Nephron (organoid): ENCODE measurements at regions not wholly inside any gene's neighbourhood (a gene's known extent, or its start where the extent isn't known, plus 50 kb on each side); places are given as distances from the start of the nearest gene placed in this dataset.

Experiments used
- H3K27ac Mint-ChIP-seq, 3 experiments: 2 replicates each; pipeline ENCODE4 v1.8.0; 2020; ENCODE audit warnings: mixed read lengths in 3 of 3, mild to moderate bottlenecking in 2 of 3, moderate library complexity in 1 of 3
- H3K27me3 Mint-ChIP-seq: 2 replicates; pipeline ENCODE4 v1.8.0; 2021; ENCODE audit warnings: low read depth, mild to moderate bottlenecking, moderate library complexity, mixed read lengths
- H3K36me3 Mint-ChIP-seq: 2 replicates; pipeline ENCODE4 v1.8.0; 2020; ENCODE audit warnings: low read depth, mixed read lengths
- H3K4me1 Mint-ChIP-seq: 2 replicates; pipeline ENCODE4 v1.8.0; 2020; ENCODE audit warnings: mixed read lengths
- H3K4me3 Mint-ChIP-seq, 3 experiments: 2 replicates each; pipeline ENCODE4 v1.8.0; 2020; ENCODE audit warnings: mild to moderate bottlenecking in 3 of 3, mixed read lengths in 3 of 3, moderate library complexity in 2 of 3
- H3K9me3 Mint-ChIP-seq: 2 replicates; pipeline ENCODE4 v1.8.0; 2020; ENCODE audit warnings: mixed read lengths
- CTCF ChIP-seq, 3 experiments: fragments of 200-600 bp; sonication (generic); IDR thresholded peaks; one replicate each; pipeline ENCODE4 v1.5.0; 2021; ENCODE audit warnings: antibody characterized with exemption in 3 of 3; ENCODE audit not compliant: unreplicated experiment in 3 of 3

- H3K36me3 Mint-ChIP-seq = no peaks in the 10 kb centered on the region
- no peak overlapping the region for H3K4me3 Mint-ChIP-seq
- TF ChIP-seq CTCF (IDR thresholded peaks at IDR 0.05; ENCODE audit: unreplicated experiment in 3 of 3) = no peak
- peaks cover 5% of the 10 kb centered on the region for H3K4me1 Mint-ChIP-seq
- peaks cover 6% of the 10 kb centered on the region for H3K27me3 Mint-ChIP-seq
- no peak overlapping the region for H3K27ac Mint-ChIP-seq
- H3K9me3 Mint-ChIP-seq = no peaks in the 10 kb centered on the region
These were observed 54.0 kb upstream of the COX10 start for GRCh38 chr17:14015271-14015670.

- peaks cover 6% of the 10 kb centered on the region for H3K27me3 Mint-ChIP-seq
- H3K4me1 Mint-ChIP-seq = peaks cover 5% of the 10 kb centered on the region
- no peaks in the 10 kb centered on the region for H3K9me3 Mint-ChIP-seq
- no peak overlapping the region for H3K27ac Mint-ChIP-seq
- TF ChIP-seq CTCF (IDR thresholded peaks at IDR 0.05; ENCODE audit: unreplicated experiment in 3 of 3) = no peak
- H3K4me3 Mint-ChIP-seq = no peak overlapping the region
- H3K36me3 Mint-ChIP-seq = no peaks in the 10 kb centered on the region
These were observed 52.4 kb upstream of the COX10 start for GRCh38 chr17:14016858-14017257.

- Mint-ChIP-seq H3K27me3 (peaks cover 6% of the 10 kb centered on the region), H3K36me3 (no peaks in the 10 kb centered on the region), H3K9me3 (no peaks in the 10 kb centered on the region), H3K4me1 (peaks cover 5% of the 10 kb centered on the region), H3K4me3 (no peak overlapping the region), H3K27ac (no peak overlapping the region)
- TF ChIP-seq CTCF (IDR thresholded peaks at IDR 0.05; ENCODE audit: unreplicated experiment in 3 of 3) = no peak
These were observed 49.9 kb upstream of the COX10 start for GRCh38 chr17:14019186-14019956.
